Heart left ventricle (tissue), 16 donors: ENCODE measurements at regions not wholly inside any gene's neighbourhood (a gene's known extent, or its start where the extent isn't known, plus 50 kb on each side); places are given as distances from the start of the nearest gene placed in this dataset.

Source experiments
- ATAC-seq, 4 donors: fragments of 200-7000 bp; cut with Tn5 transposase; one replicate each; pipeline ENCODE4 v1.9.1; 2020 to 2022; ENCODE audit warnings: moderate library complexity in 4 of 4, mild to moderate bottlenecking in 3 of 4, moderate number of reproducible peaks in 1 of 4
- DNase-seq, 5 donors: peaks; one replicate each; pipeline ENCODE4 v3.0.0-alpha.2; 2020
- H3K27ac ChIP-seq, 12 donors: fragments of 200-600 bp; sonication (generic) in 4 of 12; one replicate each; pipeline versions ENCODE4 v1.5.0 to v1.8.0; 2016 to 2022; ENCODE audit warnings: mild to moderate bottlenecking in 2 of 12
- H3K27me3 ChIP-seq, 9 donors: fragments of 200-600 bp; sonication (generic) in 2 of 9; one replicate each; pipeline versions ENCODE4 v1.5.1 to v1.8.0; 2016 to 2022; ENCODE audit warnings: mild to moderate bottlenecking in 3 of 9
- H3K36me3 ChIP-seq, 9 donors: fragments of 200-600 bp; sonication (generic) in 2 of 9; one replicate each; pipeline versions ENCODE4 v1.5.0 to v1.8.0; 2018 to 2022; ENCODE audit warnings: mild to moderate bottlenecking in 2 of 9
- H3K4me1 ChIP-seq, 12 donors: fragments of 200-600 bp; sonication (generic) in 4 of 12; one replicate each; pipeline versions ENCODE4 v1.5.0 to v1.8.0; 2016 to 2022; ENCODE audit warnings: mild to moderate bottlenecking in 3 of 12
- H3K4me3 ChIP-seq, 12 donors: fragments of 200-600 bp; sonication (generic) in 4 of 12; one replicate each; pipeline versions ENCODE4 v1.5.0 to v1.8.0; 2017 to 2022; ENCODE audit warnings: mild to moderate bottlenecking in 9 of 12, moderate library complexity in 4 of 12
- H3K9me3 ChIP-seq, 12 donors: fragments of 200-600 bp; sonication (generic) in 4 of 12; one replicate each; pipeline versions ENCODE4 v1.5.0 to v1.8.0; 2016 to 2022; ENCODE audit warnings: mild to moderate bottlenecking in 1 of 12
- CTCF ChIP-seq, 12 donors: fragments of 200-600 bp; sonication (generic) in 4 of 12; IDR thresholded peaks; one replicate each; pipeline versions ENCODE4 v1.5.0 to v1.8.0; 2018 to 2022; ENCODE audit warnings: antibody characterized with exemption in 12 of 12, mild to moderate bottlenecking in 5 of 12
- POLR2A ChIP-seq, 2 donors: fragments of 450-650 bp; IDR thresholded peaks; one replicate each; pipeline ENCODE4 v1.6.1; 2017; ENCODE audit warnings: antibody characterized with exemption in 2 of 2, mild to moderate bottlenecking in 2 of 2, moderate library complexity in 2 of 2
- WGBS, 4 donors: extraction: QIAGEN DNeasy Blood & Tissue Kit in 2 of 4; methylation state at CpG; one replicate each; pipeline versions ENCODE4 v1.1.5 to v1.1.7; 2013 to 2018; 5-methylcytosine and 5-hydroxymethylcytosine counted together
- intact Hi-C, 10 donors: fragments of 100-400 bp; cut with DNase I; formaldehyde crosslinking; loops; one replicate each; pipeline versions ENCODE4 v1.11.1 to v1.14.2; 2022
- donor health status: ischemic (EF 13 %, LVEDD 7.1; RV severe dilation, severe dysfunction).
- donor health status: healthy with polysubstance abuse.
- donor health status: DM: no; HTN: yes; CAD: no.
- donor health status: DM: no; HTN: no; CAD: no.
- donor health status: ischemic (EF 25% LVEDD 6.9; RV normal size, moderate dysfunction).
- donor health status: ischemic (EF 25% LVEDD 5.7; RV mildly dilated, moderate dysfunction).
- donor health status: healthy.
- donor health status: DM: yes; HTN: yes; CAD: no.
- donor health status: ischemic (EF 35%, LVEDD 5.7; RV mildly dilated, moderate dysfunction).
- donor health status: nonischemic (EF 11% LVEDD 7.7; RV severe dilation, severe dysfunction).
- donor health status: DM: yes; HTN: yes; CAD: no.
- donor health status: PGD.
- donor health status: ischemic (EF 29% LVEDD 5.4; RV normal size, mild dysfunction).
- donor health status: nonischemic (EF 23%, LVEDD 6.1; RV moderate dilation, normal function).

DNA sequence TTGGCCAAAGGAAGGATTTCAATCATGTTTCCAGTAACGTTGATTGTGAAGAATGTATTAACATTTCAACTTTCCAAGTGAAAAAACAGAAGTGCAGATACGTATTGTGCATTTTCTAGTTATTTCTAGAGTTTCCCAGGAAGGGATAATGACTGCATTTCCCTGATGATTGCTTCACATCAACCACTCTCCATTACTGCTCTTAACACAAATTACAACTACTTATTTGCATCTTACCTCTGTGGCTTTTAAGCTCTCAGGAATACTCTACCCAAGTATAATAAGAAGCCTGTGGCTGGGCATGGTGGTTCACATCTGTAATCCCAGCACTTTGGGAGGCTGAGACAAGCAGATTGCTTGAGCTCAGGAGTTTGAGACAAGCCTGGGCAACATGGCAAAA, 582.5 kb downstream of the ZNF385D start:
- TF ChIP-seq POLR2A (IDR thresholded peaks at IDR 0.05) (no peak), CTCF (IDR thresholded peaks at IDR 0.05) (no peak)
- Histone ChIP-seq H3K27ac (no peak overlapping the region), H3K4me1 (no peaks in the 10 kb centered on the region), H3K36me3 (no peaks in the 10 kb centered on the region), H3K4me3 (no peak overlapping the region), H3K9me3 (peaks cover 0 to 1% (median 0%) of the 10 kb centered on the region in 12 donors), H3K27me3 (no peaks in the 10 kb centered on the region)
- ATAC-seq: no peak
- DNase-seq: no peak
- intact Hi-C loops: no loop called here
- 67 to 79% (median 72%) methylated on average over 2 of the region's 2 CpGs for WGBS, 4 donors

DNA sequence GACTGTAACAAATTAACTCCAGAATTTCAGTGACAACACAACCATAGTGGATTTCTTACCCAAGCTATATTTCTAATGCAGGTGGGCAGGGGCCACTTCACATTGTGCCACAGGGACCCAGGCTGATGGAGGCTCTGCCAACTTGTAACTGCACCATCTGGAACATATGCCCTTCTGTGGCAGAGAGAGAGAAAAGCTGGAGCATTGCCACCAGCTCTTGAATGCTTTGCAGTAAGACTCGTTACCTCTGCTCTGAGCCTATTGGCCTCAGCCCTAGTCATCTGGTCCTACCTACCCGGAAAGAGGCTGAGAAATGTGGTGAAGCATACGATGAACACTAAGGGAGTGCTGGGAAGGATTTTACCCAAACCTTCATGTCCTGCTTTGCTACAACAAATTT, 587.1 kb downstream of the ZNF385D start:
- no peak for DNase-seq
- no peak for TF ChIP-seq CTCF (IDR thresholded peaks at IDR 0.05)
- no peak for TF ChIP-seq POLR2A (IDR thresholded peaks at IDR 0.05)
- Histone ChIP-seq H3K27ac (no peak overlapping the region), H3K4me1 (no peaks in the 10 kb centered on the region), H3K4me3 (no peak overlapping the region), H3K27me3 (no peaks in the 10 kb centered on the region), H3K9me3 (no peaks in the 10 kb centered on the region), H3K36me3 (no peaks in the 10 kb centered on the region)
- 76 to 86% (median 81%) methylated on average over 3 of the region's 3 CpGs for WGBS, 4 donors
- ATAC-seq: no peak
- intact Hi-C loops: no loop called here

DNA sequence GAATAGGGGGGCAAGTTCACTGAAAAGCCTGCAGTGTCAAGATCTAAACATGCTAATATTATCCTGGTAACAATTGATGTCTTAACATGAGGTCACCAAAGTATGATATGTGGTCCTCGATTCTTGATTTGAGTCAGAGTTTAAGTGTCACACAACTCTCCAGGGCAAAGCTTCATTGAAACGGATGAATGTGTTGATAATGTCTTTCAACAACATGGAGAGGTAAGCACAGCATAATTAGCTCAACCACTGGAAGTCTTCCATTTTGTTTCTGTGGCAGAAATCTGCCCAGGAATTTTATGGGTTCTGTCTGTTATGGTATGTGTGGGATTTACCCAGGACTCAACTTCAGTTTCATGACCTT, 591.5 kb downstream of the ZNF385D start:
- no peak overlapping the region for H3K27ac ChIP-seq
- no peaks in the 10 kb centered on the region for H3K27me3 ChIP-seq
- no peaks in the 10 kb centered on the region for H3K4me1 ChIP-seq
- no peaks in the 10 kb centered on the region for H3K9me3 ChIP-seq
- H3K4me3 ChIP-seq: no peak overlapping the region
- intact Hi-C loops: no loop called here
- no peaks in the 10 kb centered on the region for H3K36me3 ChIP-seq
- no peak for DNase-seq
- TF ChIP-seq CTCF (IDR thresholded peaks at IDR 0.05) (no peak), POLR2A (IDR thresholded peaks at IDR 0.05) (no peak)
- 39 to 53% (median 43%) methylated on average over 2 of the region's 2 CpGs for WGBS, 4 donors
- ATAC-seq: no peak

GRCh38 chr3:21158861-21159542, 592.0 kb downstream of the ZNF385D start:
- no peak for DNase-seq
- TF ChIP-seq POLR2A (IDR thresholded peaks at IDR 0.05) (no peak), CTCF (IDR thresholded peaks at IDR 0.05) (no peak)
- intact Hi-C loops: no loop called here
- Histone ChIP-seq H3K36me3 (no peaks in the 10 kb centered on the region), H3K27me3 (no peaks in the 10 kb centered on the region), H3K4me1 (no peaks in the 10 kb centered on the region), H3K27ac (no peak overlapping the region), H3K4me3 (no peak overlapping the region), H3K9me3 (no peaks in the 10 kb centered on the region)
- WGBS, 4 donors: 57 to 68% (median 66%) methylated on average over 4 of the region's 4 CpGs
- no peak for ATAC-seq
